ENCODE measurements at regions not wholly inside any gene's neighbourhood (a gene's known extent, or its start where the extent isn't known, plus 50 kb on each side); places are given as distances from the start of the nearest gene placed in this dataset.

DNA sequence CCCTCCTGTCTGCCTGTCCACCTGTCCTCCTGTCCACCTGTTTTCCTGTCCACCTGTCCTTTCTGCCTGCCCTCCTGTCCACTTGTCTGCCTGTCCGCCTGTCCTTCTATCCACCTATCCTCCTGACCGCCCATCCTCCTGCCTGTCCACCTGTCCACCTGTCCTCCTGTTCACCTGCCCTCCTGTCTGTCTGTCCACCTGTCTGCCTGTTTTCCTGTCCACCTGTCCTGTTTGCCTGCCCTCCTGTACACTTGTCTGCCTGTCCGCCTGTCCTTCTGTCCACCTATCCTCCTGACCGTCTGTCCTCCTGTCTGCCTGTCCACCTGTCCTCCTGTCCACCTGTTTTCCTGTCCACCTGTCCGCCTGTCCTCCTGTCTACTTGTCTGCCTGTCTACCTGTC, 682.8 kb downstream of the TBC1D22A start:
- DNase-seq: no peak

GRCh38 chr22:47444746-47445065, 682.3 kb downstream of the TBC1D22A start:
- DNase-seq: no peak

GRCh38 chr22:47443836-47444745, 681.6 kb downstream of the TBC1D22A start:
- DNase-seq: no peak

- no peak for DNase-seq
These were observed 680.4 kb downstream of the TBC1D22A start for GRCh38 chr22:47442821-47443220.

DNA sequence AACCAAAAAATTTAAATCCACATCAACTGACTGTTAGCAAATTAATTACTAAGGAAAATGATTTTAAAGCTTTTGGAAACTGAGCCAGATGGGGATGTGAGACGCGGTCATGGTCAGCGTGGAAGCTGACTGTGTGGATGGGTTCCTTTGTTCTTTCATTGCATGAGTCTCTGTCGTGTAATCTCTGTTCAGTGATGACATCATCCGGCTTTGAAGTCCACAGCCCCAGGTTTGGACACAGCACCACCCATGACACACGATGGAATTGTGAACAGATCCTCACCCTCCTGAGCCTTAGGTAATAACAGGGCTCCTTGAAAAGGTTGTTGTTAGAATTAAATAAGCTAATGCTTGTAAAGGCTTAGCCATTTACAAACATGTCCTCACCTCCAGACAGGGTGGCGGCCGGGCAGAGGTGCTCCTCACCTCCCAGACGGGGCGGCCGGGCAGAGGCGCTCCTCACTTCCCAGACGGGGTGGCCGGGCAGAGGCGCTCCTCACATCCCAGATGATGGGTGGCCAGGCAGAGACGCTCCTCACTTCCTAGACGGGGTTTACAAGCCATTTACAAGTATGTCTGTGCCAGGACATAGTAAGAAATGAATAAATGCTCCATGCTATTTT, 677.3 kb downstream of the TBC1D22A start:
- DNase-seq: no peak

DNA sequence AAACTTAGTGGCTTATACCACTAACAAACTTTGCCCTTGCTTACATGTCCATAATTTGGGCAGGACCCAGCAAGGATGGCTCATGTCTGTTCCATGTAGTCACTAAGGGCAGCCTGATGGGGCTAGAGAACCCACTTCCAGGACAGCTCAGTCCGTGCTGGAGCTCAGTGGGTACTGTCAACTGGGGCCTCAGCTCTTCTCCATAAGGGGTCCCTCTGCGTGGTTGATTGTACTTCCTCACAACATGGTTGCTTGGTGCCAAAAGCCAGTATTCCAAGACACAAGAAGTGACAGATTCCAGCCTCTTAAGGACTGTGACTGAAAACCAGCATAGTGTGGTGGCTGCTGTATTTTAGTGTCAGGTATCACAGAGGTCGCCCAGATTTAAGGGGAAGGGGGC, 675.2 kb downstream of the TBC1D22A start:
- DNase-seq: no peak

GRCh38 chr22:47437110-47437509, 674.7 kb downstream of the TBC1D22A start:
- no peak for DNase-seq

DNA sequence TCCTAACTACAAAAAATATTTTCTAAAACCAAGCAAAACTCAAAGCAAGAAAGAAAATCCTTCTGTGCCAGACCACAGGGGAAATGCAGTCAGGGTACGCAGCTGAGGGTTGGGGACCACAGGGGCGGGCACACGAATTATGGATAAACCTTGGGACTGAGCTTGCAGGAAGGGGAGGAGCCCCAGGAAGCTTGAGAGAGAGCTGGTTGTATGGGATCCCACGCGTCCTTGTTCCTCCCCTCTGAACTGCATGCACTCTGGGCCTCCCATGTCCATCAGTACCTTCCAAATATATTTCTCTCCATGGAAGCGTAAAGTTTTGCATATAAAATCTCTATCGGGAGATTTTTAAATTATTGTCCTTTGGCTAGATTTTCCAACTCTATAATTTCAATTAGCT, 673.4 kb downstream of the TBC1D22A start:
- DNase-seq: no peak

DNA sequence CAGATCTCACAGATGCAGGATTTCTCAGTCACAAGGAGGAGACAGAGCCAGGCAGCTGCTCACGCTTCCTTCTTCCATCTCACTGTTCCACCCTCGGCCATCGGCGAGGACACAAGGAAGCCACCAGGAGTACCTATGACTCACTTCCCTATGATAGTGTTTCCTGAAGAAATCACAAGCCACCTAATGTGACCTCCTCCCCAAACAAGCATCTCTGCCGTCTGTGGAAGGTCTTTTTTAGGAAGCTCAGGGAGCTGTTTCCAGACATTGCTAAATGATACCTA, 672.7 kb downstream of the TBC1D22A start:
- no peak for DNase-seq

DNA sequence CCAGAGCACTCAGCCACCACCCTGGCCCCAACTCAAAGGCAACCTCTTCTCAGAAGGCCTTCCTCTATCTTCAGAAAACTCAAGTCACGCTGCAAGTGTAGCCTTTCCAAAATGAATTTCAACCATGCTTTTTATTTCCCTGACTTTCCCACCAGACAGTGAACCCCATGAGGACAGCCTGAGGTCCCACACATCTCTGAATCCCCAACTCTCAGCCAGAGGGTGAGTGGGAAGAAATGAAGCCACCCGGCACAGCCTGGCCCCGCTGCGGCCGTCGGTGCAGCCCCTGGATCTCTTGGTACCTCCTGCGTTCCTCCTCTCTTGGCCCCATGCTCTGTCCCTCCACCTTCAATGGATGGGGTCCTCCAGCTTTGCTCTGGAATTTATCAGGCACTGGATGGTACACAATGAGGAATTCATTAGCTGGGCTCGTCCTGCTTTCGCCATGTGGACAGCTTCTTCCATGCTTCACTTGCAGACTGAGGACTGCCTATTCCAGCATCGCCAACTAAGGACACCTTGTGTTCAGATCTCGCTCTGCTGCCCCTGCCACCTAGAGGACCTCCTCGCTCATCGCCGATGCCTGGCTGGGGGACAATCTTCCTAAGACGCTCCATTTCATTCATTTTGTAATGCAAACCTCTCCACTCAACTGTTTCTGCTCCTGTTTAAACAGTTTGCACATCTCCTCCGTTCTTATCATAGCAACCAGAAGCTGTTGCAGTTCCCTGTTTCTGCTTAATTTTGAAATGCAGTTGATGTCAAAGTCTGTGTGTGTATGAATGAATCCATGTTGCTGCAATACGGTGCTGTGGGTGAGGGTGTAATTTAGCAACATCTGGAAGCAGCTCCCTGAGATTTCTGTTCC, 672.1 kb downstream of the TBC1D22A start:
- DNase-seq: no peak

GRCh38 chr22:47433627-47434026, 671.2 kb downstream of the TBC1D22A start:
- no peak for DNase-seq

DNA sequence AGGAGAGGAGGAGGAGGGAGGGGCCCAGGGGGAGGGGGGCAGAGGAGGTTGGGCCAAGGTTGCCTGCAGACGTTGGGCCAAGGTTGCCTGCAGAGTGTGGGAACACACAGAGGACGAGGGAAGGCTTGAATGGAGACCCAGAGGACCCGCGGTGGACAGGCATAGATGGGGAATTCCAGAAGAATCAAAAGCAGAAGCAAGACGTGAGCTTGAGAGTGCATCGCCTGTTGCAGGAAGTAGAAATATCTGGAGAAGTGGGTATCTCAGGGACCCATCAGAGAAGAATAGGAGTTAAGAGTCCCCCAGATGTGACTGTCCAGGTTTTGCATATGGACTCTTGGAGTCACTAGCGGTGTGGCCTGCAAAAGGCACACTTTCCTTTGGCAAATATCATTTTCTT, 670.2 kb downstream of the TBC1D22A start:
- no peak for DNase-seq

- no peak for DNase-seq
These were observed 661.7 kb downstream of the TBC1D22A start for GRCh38 chr22:47423861-47424820.

GRCh38 chr22:47423266-47423665, 660.8 kb downstream of the TBC1D22A start:
- DNase-seq: no peak

DNA sequence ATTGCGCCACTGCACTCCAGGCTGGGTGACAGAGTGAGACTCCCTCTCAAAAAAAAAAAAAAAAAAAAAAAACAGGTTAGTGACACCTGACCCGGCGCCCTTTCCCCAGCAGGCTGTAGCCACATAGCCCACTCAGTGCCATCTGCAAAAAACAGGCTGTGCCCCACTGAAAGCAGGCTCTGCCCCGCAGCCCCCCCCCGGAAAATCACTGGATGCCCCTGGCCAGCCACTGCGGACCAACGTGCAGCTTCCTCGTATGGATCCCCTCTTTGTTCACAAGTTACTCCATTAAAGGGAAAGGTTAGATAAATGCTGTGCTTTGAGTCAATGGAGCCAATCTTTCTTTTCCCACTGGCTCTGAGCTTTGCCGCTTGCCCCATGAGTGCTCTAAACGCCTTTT, 660.3 kb downstream of the TBC1D22A start:
- no peak for DNase-seq

GRCh38 chr22:47421846-47422245, 659.4 kb downstream of the TBC1D22A start:
- no peak for DNase-seq

GRCh38 chr22:47420211-47420610, 657.8 kb downstream of the TBC1D22A start:
- no peak for DNase-seq

DNA sequence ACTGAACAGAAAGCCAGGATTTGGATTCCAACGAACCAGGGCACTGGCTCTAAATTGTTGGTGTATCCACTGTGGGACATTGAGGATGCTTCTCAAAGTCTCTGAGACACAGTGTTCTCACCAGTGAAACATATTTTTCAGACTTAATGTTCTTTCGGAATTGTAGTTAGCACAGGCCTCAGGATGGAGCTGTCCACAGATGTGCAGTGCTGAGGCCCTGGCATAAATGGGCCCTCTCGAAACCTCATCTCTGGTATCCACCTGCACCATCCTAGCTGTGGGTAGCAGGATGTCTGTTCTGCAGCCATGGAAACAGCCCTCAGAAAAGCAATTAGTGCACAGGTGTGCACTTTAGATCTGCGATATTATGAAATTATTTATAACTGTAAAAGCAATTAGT, 656.8 kb downstream of the TBC1D22A start:
- DNase-seq: peak; percentile 66

DNA sequence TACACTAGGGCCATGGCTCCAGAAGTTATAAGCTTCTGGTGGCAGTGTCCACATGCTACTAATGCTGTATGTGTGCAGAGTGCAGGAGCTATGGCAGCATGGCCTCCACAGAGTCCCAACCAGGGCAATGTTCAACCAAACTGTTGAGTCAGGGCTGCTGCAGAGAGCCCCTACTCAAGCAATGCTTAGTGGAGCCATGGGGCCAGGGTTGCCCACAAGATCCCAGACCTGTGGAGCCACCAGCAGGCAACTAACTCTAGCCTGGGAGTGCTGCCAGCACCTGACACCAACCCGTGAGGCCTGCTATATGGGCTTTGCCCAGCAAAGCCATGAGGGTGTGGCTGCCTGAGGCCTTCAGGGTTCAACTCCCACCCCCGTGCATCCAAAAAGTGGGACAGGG, 655.2 kb downstream of the TBC1D22A start:
- no peak for DNase-seq

DNA sequence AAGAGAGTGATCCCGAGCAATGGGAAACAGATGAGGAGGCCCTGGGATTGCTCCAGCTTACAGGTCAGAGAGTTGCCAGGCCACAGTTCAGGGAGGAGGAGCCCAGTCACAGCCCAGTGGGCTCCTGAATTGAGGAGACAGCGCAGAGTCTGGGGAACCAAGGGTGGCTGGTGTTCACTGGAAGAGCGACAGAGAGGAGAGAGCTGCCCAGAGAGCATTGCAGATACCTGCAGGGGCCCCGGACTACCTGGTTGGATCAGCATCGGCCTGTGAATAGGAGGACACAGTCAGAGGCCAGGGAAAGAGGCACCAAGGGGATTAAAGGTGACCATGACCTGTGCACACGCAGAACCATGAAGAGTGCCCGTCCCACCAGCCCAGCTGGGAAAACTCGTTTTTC, 648.6 kb downstream of the TBC1D22A start:
- DNase-seq: no peak

DNA sequence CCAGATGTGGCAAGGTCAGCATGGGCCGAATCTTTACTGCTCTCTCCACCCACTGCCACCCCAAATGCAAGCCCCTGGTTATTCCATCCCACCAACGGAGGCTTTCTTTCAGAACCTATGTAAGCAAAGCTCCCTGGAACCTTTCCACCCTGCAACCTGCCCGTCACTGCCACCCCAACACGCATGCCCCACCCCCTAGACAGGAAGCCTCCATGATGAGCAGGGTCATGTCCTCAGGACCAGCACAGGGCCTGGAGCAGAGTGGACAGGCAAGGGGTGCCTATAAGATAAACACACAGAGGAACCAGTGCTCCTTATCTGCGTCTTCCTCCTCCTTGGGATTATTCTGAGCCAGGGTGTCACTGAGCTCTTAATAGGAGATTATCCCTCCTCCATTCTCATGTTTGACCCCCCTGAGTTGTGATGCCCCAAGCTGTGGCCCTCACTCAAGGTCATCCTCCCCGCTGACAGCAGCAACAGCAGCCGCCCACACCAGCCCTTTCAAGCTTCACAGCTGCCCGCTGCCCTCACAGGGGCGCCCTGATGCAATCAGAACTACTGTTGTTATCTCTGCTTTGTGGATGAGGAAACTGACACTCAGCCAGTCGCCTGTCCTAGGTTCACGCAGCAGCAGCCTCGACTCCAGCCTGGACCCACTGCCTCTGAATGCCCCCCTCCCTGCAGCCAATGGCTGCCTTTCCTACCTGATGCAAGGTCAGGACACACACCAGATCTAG, 647.3 kb downstream of the TBC1D22A start:
- no peak for DNase-seq

GRCh38 chr22:47408409-47408808, 646.0 kb downstream of the TBC1D22A start:
- DNase-seq: no peak

All from NCI-H1105 (cell line).